Prostate gland (tissue), 2 donors: ENCODE measurements at regions not wholly inside any gene's neighbourhood (a gene's known extent, or its start where the extent isn't known, plus 50 kb on each side); places are given as distances from the start of the nearest gene placed in this dataset.

Experiments used
- DNase-seq: peaks from one replicate; pipeline ENCODE4 v3.0.0-alpha.2; 2019; ENCODE audit warnings: low spot score
- H3K27ac ChIP-seq, 2 donors: fragments of 200-600 bp; sonication (generic); 2 replicates each; pipeline ENCODE4 v1.5.1; 2017 to 2019
- H3K27me3 ChIP-seq: fragments of 200-600 bp; sonication (generic); replicated peaks from 2 replicates; pipeline ENCODE4 v1.5.1; 2019; ENCODE audit not compliant: insufficient read depth
- H3K36me3 ChIP-seq, 2 donors: fragments of 200-600 bp; sonication (generic); 1 replicate in 1 of 2; 2 replicates in 1 of 2; pipeline versions ENCODE4 v1.5.1 to v1.8.1; 2017 to 2019
- H3K4me1 ChIP-seq: fragments of 200-600 bp; sonication (generic); replicated peaks from 2 replicates; pipeline ENCODE4 v1.5.1; 2019
- H3K4me3 ChIP-seq, 2 donors: fragments of 200-600 bp; sonication (generic); 2 replicates each; pipeline ENCODE4 v1.5.1; 2017 to 2019
- H3K9me3 ChIP-seq: fragments of 200-600 bp; sonication (generic); 2 replicates; pipeline ENCODE4 v1.5.1; 2017
- CTCF ChIP-seq, 4 experiments: fragments of 200-600 bp in 2 of 4; fragments of 450-650 bp in 2 of 4; sonication (generic) in 2 of 4; IDR thresholded peaks; 1 replicate in 3 of 4; 2 replicates in 1 of 4; pipeline ENCODE4 v1.5.1; 2016 to 2019; ENCODE audit warnings: antibody characterized with exemption in 4 of 4, mild to moderate bottlenecking in 2 of 4, moderate library complexity in 2 of 4
- POLR2A ChIP-seq: fragments of 450-650 bp; IDR thresholded peaks from one replicate; pipeline ENCODE4 v1.6.1; 2016; ENCODE audit warnings: antibody characterized with exemption, mild to moderate bottlenecking
- POLR2AphosphoS5 ChIP-seq: sonication (generic); formaldehyde crosslinking; IDR thresholded peaks from one replicate; pipeline ENCODE4 v1.6.1; 2017; ENCODE audit warnings: antibody characterized with exemption
- WGBS: methylation state at CpG from one replicate; pipeline ENCODE4 v1.1.5; 2018; 5-methylcytosine and 5-hydroxymethylcytosine counted together
- intact Hi-C: fragments of 100-400 bp; cut with DNase I; formaldehyde crosslinking; loops from one replicate; pipeline ENCODE4 v1.14.2; 2022

- WGBS, result 79% methylated on average over 3 of the region's 3 CpGs
- intact Hi-C loops, result loop anchor here (10.0 kb wide), 3 partner anchors 72 to 212 kb away; partner anchors contain the start of gene S1PR3
- Histone ChIP-seq H3K27ac (no peak overlapping the region), H3K27me3 (no peaks in the 10 kb centered on the region), H3K36me3 (no peaks in the 10 kb centered on the region), H3K4me3 (no peak overlapping the region), H3K4me1 (no peaks in the 10 kb centered on the region), H3K9me3 (no peaks in the 10 kb centered on the region)
- TF ChIP-seq CTCF (IDR thresholded peaks at IDR 0.05), result no peak
- no peak for TF ChIP-seq POLR2A
- no peak for TF ChIP-seq POLR2AphosphoS5
- no peak for DNase-seq
These were observed 174.7 kb upstream of the S1PR3 start for GRCh38 chr9:88816591-88816990.

GRCh38 chr9:88817628-88818027 lies 173.6 kb upstream of the S1PR3 start:
- no peak overlapping the region for H3K27ac ChIP-seq
- H3K4me1 ChIP-seq, result no peaks in the 10 kb centered on the region
- WGBS, result 82% methylated on average over 7 of the region's 7 CpGs
- H3K36me3 ChIP-seq, result no peaks in the 10 kb centered on the region
- TF ChIP-seq POLR2A (no peak), POLR2AphosphoS5 (no peak), CTCF (IDR thresholded peaks at IDR 0.05) (no peak)
- intact Hi-C loops, result loop anchor here (10.0 kb wide), 3 partner anchors 73 to 213 kb away; partner anchors contain the start of gene S1PR3
- no peak for DNase-seq
- no peaks in the 10 kb centered on the region for H3K9me3 ChIP-seq
- H3K4me3 ChIP-seq, result no peak overlapping the region
- no peaks in the 10 kb centered on the region for H3K27me3 ChIP-seq

- intact Hi-C loops, result loop anchor here (10.0 kb wide), 3 partner anchors 74 to 214 kb away; partner anchors contain the start of gene S1PR3
- DNase-seq, result no peak
- Histone ChIP-seq H3K27me3 (no peaks in the 10 kb centered on the region), H3K27ac (no peak overlapping the region), H3K9me3 (no peaks in the 10 kb centered on the region), H3K36me3 (no peaks in the 10 kb centered on the region), H3K4me3 (no peak overlapping the region), H3K4me1 (no peaks in the 10 kb centered on the region)
- 60% methylated on average over 8 of the region's 11 CpGs for WGBS
- no peak for TF ChIP-seq POLR2AphosphoS5
These were observed 172.6 kb upstream of the S1PR3 start for GRCh38 chr9:88818495-88819201.

DNA sequence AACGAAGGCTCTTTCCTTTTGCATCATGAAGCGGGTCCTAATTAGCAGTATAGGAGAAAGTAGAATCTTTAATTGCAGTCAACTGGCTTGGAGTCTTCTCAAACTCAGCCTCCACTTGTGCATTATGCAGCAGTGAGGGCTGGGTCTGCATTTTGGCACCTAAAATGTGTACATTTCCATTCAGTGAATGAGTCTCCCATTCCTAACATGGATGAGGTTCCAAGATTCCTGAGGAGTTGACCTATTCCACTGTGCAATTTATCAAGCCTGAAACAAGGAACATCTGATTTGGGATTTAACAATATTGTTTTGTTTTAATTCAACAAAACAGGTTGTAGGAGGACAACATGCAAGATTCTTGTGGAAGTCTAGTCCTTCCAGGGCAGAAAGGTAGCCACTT lies 171.8 kb upstream of the S1PR3 start:
- no peak overlapping the region for H3K4me3 ChIP-seq
- DNase-seq, result no peak
- 93% methylated on average over 2 of the region's 2 CpGs for WGBS
- no peak overlapping the region for H3K27ac ChIP-seq
- intact Hi-C loops, result loop anchor here (10.0 kb wide), 3 partner anchors 75 to 215 kb away; partner anchors contain the start of gene S1PR3
- TF ChIP-seq POLR2AphosphoS5 (no peak), CTCF (IDR thresholded peaks at IDR 0.05) (no peak), POLR2A (no peak)
- H3K4me1 ChIP-seq, result no peaks in the 10 kb centered on the region
- no peaks in the 10 kb centered on the region for H3K9me3 ChIP-seq
- H3K27me3 ChIP-seq, result no peaks in the 10 kb centered on the region
- no peaks in the 10 kb centered on the region for H3K36me3 ChIP-seq

DNA sequence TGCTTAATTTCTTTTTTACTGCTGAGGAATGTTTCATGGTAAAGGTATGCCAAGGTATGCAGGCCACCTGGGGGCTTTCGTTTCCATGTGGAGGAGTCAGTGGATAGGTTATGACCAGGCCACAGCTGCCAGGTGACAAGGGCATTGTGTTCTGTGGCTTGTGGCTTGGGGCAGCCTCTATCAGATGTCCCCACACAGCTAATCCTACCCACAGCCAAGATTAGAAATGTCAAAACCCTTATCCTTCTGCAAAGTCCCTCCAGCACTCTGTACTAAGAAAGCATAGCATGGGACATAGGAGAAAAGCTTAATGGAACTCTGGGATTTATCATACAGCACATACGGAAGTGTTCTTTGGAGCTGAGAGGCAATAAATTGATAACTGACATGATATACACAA lies 171.2 kb upstream of the S1PR3 start:
- Histone ChIP-seq H3K4me1 (no peaks in the 10 kb centered on the region), H3K27me3 (no peaks in the 10 kb centered on the region), H3K36me3 (no peaks in the 10 kb centered on the region), H3K27ac (no peak overlapping the region), H3K9me3 (no peaks in the 10 kb centered on the region), H3K4me3 (no peak overlapping the region)
- no peak for DNase-seq
- intact Hi-C loops, result no loop called here
- 78% methylated on average over 2 of the region's 2 CpGs for WGBS
- no peak for TF ChIP-seq POLR2AphosphoS5
- no peak for TF ChIP-seq CTCF (IDR thresholded peaks at IDR 0.05)
- TF ChIP-seq POLR2A, result no peak
